Right lobe of liver (tissue), 4 donors: ENCODE measurements at regions not wholly inside any gene's neighbourhood (a gene's known extent, or its start where the extent isn't known, plus 50 kb on each side); places are given as distances from the start of the nearest gene placed in this dataset.
"Not testable (repeated sequence)": the region's sequence is repeated elsewhere in the genome, so short reads cannot be mapped to it uniquely, and the experiment has no call there.

Experiments
- POLR2A ChIP-seq: fragments of 450-650 bp; IDR thresholded peaks from one replicate; pipeline ENCODE4 v1.6.1; 2017; ENCODE audit warnings: antibody characterized with exemption, mild to moderate bottlenecking
- TF ChIP-seq, protein P1 (sequence below), 4 donors: fragments of 200-600 bp in 3 of 4; fragments of 450-650 bp in 1 of 4; IDR thresholded peaks; one replicate each; pipeline versions ENCODE4 v1.5.1 to v1.8.0; 2016 to 2022; ENCODE audit warnings: antibody characterized with exemption in 4 of 4, mild to moderate bottlenecking in 2 of 4
- donor health status: DM: no; HTN: no; CAD: no.
- donor health status: DM: no; HTN: no; CAD: no.
- donor health status: DM: no; HTN: yes; CAD: no.

GRCh38 chr17:83011676-83012075 lies 67.7 kb upstream of the METRNL start:
- TF ChIP-seq, protein P1, sequence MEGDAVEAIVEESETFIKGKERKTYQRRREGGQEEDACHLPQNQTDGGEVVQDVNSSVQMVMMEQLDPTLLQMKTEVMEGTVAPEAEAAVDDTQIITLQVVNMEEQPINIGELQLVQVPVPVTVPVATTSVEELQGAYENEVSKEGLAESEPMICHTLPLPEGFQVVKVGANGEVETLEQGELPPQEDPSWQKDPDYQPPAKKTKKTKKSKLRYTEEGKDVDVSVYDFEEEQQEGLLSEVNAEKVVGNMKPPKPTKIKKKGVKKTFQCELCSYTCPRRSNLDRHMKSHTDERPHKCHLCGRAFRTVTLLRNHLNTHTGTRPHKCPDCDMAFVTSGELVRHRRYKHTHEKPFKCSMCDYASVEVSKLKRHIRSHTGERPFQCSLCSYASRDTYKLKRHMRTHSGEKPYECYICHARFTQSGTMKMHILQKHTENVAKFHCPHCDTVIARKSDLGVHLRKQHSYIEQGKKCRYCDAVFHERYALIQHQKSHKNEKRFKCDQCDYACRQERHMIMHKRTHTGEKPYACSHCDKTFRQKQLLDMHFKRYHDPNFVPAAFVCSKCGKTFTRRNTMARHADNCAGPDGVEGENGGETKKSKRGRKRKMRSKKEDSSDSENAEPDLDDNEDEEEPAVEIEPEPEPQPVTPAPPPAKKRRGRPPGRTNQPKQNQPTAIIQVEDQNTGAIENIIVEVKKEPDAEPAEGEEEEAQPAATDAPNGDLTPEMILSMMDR (IDR thresholded peaks at IDR 0.05): not testable (repeated sequence)
- not testable (repeated sequence) for TF ChIP-seq POLR2A
